CD4-positive, alpha-beta T cell (primary cell): ENCODE measurements at regions not wholly inside any gene's neighbourhood (a gene's known extent, or its start where the extent isn't known, plus 50 kb on each side); places are given as distances from the start of the nearest gene placed in this dataset.

ENCODE experiments used
- ATAC-seq: fragments of 200-7000 bp; cut with Tn5 transposase; one replicate; pipeline ENCODE4 v1.10.0; 2022; ENCODE audit warnings: mild to moderate bottlenecking; ENCODE audit not compliant: poor library complexity
- CTCF ChIA-PET: fragments of 350-600 bp; sonication (Branson Sonifier 250); formaldehyde crosslinking; loops from one replicate; lab custom pipeline; 2021; ENCODE audit warnings: antibody characterized with exemption, inconsistent platforms; lab: Charles Lee
- POLR2A ChIA-PET: fragments of 350-600 bp; sonication (Branson Sonifier 250); formaldehyde crosslinking; loops from one replicate; lab custom pipeline; 2021; ENCODE audit warnings: antibody characterized with exemption, inconsistent platforms; lab: Charles Lee
- DNase-seq, 14 experiments: peaks; one replicate each; pipeline ENCODE4 v3.0.0-alpha.2; 2013 to 2020; ENCODE audit warnings: mixed read lengths in 2 of 14
- H3K27ac ChIP-seq, 2 donors: one replicate each; pipeline versions ENCODE4 v1.5.1 to v1.7.0; 2013; ENCODE audit warnings: low read length in 2 of 2, low read depth in 1 of 2, mild to moderate bottlenecking in 1 of 2
- H3K27me3 ChIP-seq, 2 experiments: 1 replicate in 1 of 2; 2 replicates in 1 of 2; pipeline versions ENCODE4 v1.6.1 to v1.7.0; 2013; ENCODE audit warnings: low read length in 2 of 2, control low read depth in 1 of 2, mild to moderate bottlenecking in 1 of 2, moderate library complexity in 1 of 2; ENCODE audit not compliant: insufficient read depth in 2 of 2, control insufficient read depth in 1 of 2
- H3K36me3 ChIP-seq: one replicate; pipeline ENCODE4 v1.6.1; 2013; ENCODE audit warnings: low read length, control low read depth; ENCODE audit not compliant: insufficient read depth
- H3K4me1 ChIP-seq: one replicate; pipeline ENCODE4 v1.6.1; 2013; ENCODE audit warnings: low read length, control low read depth; ENCODE audit not compliant: insufficient read depth
- H3K4me3 ChIP-seq: one replicate; pipeline ENCODE4 v1.5.1; 2013; ENCODE audit warnings: mild to moderate bottlenecking, low read length, moderate library complexity
- H3K9me3 ChIP-seq, 2 experiments: 1 replicate in 1 of 2; 2 replicates in 1 of 2; pipeline versions ENCODE4 v1.6.1 to v1.7.0; 2013; ENCODE audit warnings: low read length in 2 of 2, mild to moderate bottlenecking in 2 of 2, control low read depth in 1 of 2, moderate library complexity in 1 of 2; ENCODE audit not compliant: control insufficient read depth in 1 of 2, insufficient read depth in 1 of 2
- H3K27ac Mint-ChIP-seq: one replicate; pipeline ENCODE4 v1.8.0; 2020; ENCODE audit warnings: mixed read lengths
- H3K27me3 Mint-ChIP-seq: one replicate; pipeline ENCODE4 v1.8.0; 2021; ENCODE audit warnings: mixed read lengths
- H3K36me3 Mint-ChIP-seq: one replicate; pipeline ENCODE4 v1.8.0; 2021; ENCODE audit warnings: low read depth, mixed read lengths
- H3K4me1 Mint-ChIP-seq: one replicate; pipeline ENCODE4 v1.8.0; 2021; ENCODE audit warnings: low read depth, mixed read lengths
- H3K4me3 Mint-ChIP-seq: one replicate; pipeline ENCODE4 v1.8.0; 2020; ENCODE audit warnings: mild to moderate bottlenecking, mixed read lengths
- H3K9me3 Mint-ChIP-seq: one replicate; pipeline ENCODE4 v1.8.0; 2020; ENCODE audit warnings: mixed read lengths
- intact Hi-C, 2 experiments: fragments of 100-400 bp; cut with DNase I in 1 of 2; cut with micrococcal nuclease in 1 of 2; formaldehyde crosslinking; loops; one replicate each; pipeline versions ENCODE4 v1.15.1 to v1.9.0; 2023 to 2025; cut with DNase I, micrococcal nuclease
- TF ChIP-seq, protein P1 (sequence below): fragments of 200-600 bp; IDR thresholded peaks from one replicate; pipeline ENCODE4 v1.8.0; 2022; ENCODE audit warnings: antibody characterized with exemption, mild to moderate bottlenecking

- no peak for ATAC-seq
- H3K36me3 Mint-ChIP-seq, result no peaks in the 10 kb centered on the region
- CTCF ChIA-PET, result no interaction called here
- no peaks in the 10 kb centered on the region for H3K9me3 Mint-ChIP-seq
- TF ChIP-seq, protein P1, sequence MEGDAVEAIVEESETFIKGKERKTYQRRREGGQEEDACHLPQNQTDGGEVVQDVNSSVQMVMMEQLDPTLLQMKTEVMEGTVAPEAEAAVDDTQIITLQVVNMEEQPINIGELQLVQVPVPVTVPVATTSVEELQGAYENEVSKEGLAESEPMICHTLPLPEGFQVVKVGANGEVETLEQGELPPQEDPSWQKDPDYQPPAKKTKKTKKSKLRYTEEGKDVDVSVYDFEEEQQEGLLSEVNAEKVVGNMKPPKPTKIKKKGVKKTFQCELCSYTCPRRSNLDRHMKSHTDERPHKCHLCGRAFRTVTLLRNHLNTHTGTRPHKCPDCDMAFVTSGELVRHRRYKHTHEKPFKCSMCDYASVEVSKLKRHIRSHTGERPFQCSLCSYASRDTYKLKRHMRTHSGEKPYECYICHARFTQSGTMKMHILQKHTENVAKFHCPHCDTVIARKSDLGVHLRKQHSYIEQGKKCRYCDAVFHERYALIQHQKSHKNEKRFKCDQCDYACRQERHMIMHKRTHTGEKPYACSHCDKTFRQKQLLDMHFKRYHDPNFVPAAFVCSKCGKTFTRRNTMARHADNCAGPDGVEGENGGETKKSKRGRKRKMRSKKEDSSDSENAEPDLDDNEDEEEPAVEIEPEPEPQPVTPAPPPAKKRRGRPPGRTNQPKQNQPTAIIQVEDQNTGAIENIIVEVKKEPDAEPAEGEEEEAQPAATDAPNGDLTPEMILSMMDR, result no peak
- Histone ChIP-seq H3K4me3 (no peak overlapping the region), H3K9me3 (peaks cover 0 to 8% of the 10 kb centered on the region in 2 experiments), H3K27ac (no peak overlapping the region), H3K4me1 (no peaks in the 10 kb centered on the region), H3K27me3 (no peaks in the 10 kb centered on the region), H3K36me3 (no peaks in the 10 kb centered on the region)
- H3K27me3 Mint-ChIP-seq, result no peaks in the 10 kb centered on the region
- H3K4me1 Mint-ChIP-seq, result no peaks in the 10 kb centered on the region
- POLR2A ChIA-PET, result no interaction called here
- H3K27ac Mint-ChIP-seq, result no peak overlapping the region
- no peak overlapping the region for H3K4me3 Mint-ChIP-seq
- intact Hi-C loops, result no loop called here
- DNase-seq, result no peak
These were observed 366.2 kb downstream of the WDR11 start for GRCh38 chr10:121217331-121217730.

- POLR2A ChIA-PET, result no interaction called here
- intact Hi-C loops, result no loop called here
- CTCF ChIA-PET, result no interaction called here
These were observed 369.9 kb downstream of the WDR11 start for GRCh38 chr10:121221072-121221471.

DNA sequence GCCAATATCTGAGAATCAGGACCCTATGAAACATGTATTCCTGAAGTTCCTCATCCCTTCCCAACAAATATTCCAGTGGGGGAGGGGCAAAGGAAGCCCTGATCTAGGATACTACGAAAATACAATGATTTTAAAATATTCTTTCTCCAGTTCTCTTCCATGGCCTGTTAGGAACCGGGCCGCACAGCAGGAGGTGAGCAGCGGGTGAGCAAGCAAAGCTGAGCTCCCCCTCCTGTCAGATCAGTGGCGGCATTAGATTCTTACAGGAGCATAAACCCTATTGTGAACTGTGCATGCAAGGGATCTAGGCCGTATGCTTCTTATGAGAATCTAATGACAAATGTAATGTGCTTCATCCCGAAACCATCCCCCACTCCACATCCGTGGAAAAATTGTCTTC lies 370.8 kb downstream of the WDR11 start:
- peaks cover 0 to 3% of the 10 kb centered on the region in 2 experiments for H3K9me3 ChIP-seq
- DNase-seq (no peak), ATAC-seq (no peak)
- H3K27me3 ChIP-seq, result no peaks in the 10 kb centered on the region
- no peak overlapping the region for H3K27ac ChIP-seq
- intact Hi-C loops, result no loop called here
- H3K4me1 ChIP-seq, result no peaks in the 10 kb centered on the region
- Mint-ChIP-seq H3K27me3 (no peaks in the 10 kb centered on the region), H3K36me3 (no peaks in the 10 kb centered on the region), H3K4me1 (no peaks in the 10 kb centered on the region), H3K27ac (no peak overlapping the region), H3K4me3 (no peak overlapping the region), H3K9me3 (no peaks in the 10 kb centered on the region)
- TF ChIP-seq, protein P1, result no peak
- ChIA-PET POLR2A (no interaction called here), CTCF (no interaction called here)
- no peak overlapping the region for H3K4me3 ChIP-seq
- H3K36me3 ChIP-seq, result no peaks in the 10 kb centered on the region

More at GRCh38 chr10:121221072-121221471, 369.9 kb downstream of the WDR11 start:
- no peaks in the 10 kb centered on the region for H3K27me3 Mint-ChIP-seq
- ATAC-seq (no peak), DNase-seq (no peak)
- peaks cover 0 to 3% of the 10 kb centered on the region in 2 experiments for H3K9me3 ChIP-seq
- H3K4me1 Mint-ChIP-seq, result no peaks in the 10 kb centered on the region
- H3K9me3 Mint-ChIP-seq, result no peaks in the 10 kb centered on the region
- H3K27me3 ChIP-seq, result no peaks in the 10 kb centered on the region
- H3K4me1 ChIP-seq, result no peaks in the 10 kb centered on the region
- H3K4me3 ChIP-seq, result no peak overlapping the region
- H3K36me3 ChIP-seq, result no peaks in the 10 kb centered on the region
- no peak overlapping the region for H3K27ac ChIP-seq
- no peak overlapping the region for H3K4me3 Mint-ChIP-seq
- no peaks in the 10 kb centered on the region for H3K36me3 Mint-ChIP-seq
- H3K27ac Mint-ChIP-seq, result no peak overlapping the region
- TF ChIP-seq, protein P1, result no peak
